NK-92 treated with Interleukin-12 subunit alpha and Interleukin-12 subunit beta, amount 100 ng/mL, for 24 hours (cell line): ENCODE measurements at regions not wholly inside any gene's neighbourhood (a gene's known extent, or its start where the extent isn't known, plus 50 kb on each side); places are given as distances from the start of the nearest gene placed in this dataset.
"Not testable (repeated sequence)": the region's sequence is repeated elsewhere in the genome, so short reads cannot be mapped to it uniquely, and the experiment has no call there.

Experiments used
- DNase-seq: peaks from one replicate; lab custom pipeline; 2025; lab: John Stamatoyannopoulos, UW

DNA sequence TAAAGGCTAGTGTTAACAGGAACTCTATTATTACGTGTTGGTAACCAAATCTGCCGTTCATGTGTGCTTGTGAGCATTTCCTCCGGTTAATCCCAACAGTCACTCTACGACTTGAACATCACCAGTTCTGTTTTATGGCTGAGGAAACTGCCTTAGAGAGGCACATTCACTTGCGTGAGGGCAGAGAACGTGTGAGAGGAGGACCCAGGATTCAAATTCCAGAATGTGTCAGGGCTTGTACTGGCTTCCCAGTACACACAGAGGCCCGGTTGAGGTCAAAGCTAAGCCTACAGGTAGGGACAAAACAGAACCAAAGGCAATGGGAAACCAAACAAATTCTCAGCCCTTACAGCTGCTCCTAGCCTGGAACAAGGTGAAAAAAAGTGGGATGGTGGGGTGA, 66.9 kb upstream of the TENM4 start:
- DNase-seq = no peak

- DNase-seq = no peak
Measured at GRCh38 chr11:79506734-79507344, 66.0 kb upstream of the TENM4 start.

DNA sequence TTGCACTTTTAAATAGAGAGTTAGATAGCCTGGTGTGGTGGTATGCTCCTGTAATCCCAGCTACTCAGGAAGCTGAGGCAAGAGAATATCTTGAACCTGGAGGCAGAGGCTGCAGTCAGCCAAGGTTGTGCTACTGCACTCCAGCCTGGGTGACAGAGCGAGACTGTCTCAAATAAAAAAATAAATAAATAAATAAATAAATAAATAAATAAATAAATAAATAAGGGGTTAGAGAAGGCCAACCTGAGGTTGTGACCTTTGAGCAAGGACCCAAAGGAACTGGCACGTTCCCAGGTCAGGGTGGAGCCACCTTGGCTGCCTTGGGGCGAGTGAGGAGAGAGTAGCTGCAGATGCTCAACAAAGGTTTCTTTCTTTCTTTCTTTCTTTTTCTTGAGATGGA, 65.3 kb upstream of the TENM4 start:
- DNase-seq = no peak

DNA sequence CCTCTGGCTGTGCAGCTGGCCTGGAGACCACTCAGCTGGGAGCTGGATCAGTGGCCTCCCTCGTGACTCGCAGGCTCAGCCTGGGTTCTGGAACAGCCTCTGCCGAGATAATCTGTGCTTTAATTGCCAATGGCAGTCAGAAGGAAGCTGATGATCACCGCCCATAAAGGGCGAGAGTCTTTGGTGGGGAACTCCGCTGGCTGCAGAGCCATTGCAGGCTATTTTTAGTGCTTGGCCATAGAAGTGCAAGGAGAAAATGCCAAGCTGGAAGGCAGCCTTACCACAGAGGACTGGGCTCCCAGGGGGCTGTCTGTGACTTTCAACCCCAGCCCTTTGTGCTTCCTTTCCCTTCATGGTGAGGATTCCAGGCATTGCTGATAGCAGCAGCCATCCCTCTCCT, 62.2 kb upstream of the TENM4 start:
- DNase-seq = no peak

DNA sequence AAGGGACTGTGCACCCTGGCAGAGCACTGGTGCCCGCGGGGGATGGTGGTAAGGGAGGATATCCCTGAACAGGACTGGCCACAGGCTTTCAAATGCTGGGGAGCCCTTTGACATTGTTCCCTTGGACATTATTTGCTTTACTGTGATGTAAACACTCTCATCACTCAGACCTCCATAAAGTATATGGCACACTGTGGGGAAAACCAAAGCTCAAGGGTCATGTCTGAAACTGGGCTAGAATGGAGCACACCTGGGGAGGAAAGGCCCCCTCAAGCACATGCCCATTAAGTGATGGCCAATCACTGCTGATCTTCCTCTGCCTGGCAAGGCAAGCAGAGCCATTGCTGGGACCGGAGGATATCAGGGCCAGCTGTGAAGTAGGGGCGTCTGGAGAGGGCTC, 60.9 kb upstream of the TENM4 start:
- DNase-seq = no peak

- DNase-seq = not testable (repeated sequence)
Measured at GRCh38 chr11:79499929-79500328, 59.1 kb upstream of the TENM4 start.

- no peak for DNase-seq
Measured at GRCh38 chr11:79498667-79499066, 57.8 kb upstream of the TENM4 start.

DNA sequence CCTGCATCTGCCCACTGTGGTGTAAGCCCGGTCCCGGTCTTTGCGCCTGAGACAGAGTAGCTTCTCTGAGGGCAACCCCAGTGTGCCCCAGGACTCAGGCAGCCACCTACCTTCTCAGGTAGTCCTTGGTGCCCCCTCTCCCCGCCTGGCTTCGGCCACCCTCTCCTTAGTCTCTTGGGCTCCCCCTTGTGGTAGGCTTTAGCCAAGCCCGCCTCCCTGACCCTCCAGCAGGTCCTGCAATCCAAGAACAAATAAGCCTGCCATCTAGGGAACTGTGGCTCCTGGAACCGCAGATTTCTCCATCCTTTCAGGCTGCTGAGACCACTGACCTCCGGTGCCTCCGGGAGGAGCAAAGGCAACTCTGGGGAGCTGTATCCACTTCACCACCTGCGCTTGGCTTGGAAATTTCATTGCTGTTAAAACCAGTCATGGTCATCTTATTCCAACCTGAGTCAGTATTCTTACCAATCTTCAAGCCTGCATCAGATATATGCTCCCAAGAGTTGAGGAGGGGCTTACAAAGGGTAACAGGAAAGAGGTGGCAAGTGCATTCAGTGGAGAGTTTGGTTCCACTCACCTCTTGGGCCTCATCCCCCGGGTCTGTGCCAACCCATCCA, 52.8 kb upstream of the TENM4 start:
- DNase-seq = peak; percentile 32

DNA sequence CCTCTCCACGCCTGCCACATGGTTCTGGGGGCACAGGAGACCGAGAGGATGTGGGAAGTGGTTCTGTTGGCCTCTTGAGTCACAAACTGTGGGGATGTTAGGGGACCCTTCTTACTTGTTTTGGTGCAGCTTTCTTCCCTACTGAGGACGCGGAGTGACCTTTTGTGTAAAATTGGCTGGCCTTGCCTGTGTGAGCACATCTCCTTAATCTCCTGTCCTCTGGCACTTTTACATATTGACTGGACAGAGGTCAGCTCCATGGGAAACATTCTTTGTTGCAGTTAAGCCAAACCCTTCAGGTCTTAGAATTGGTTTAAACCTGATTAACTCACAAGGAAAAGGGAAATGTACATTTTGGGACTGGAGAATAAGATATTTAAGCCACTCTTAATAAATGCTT, 51.2 kb upstream of the TENM4 start:
- no peak for DNase-seq
